ELR (cell line): ENCODE measurements at regions not wholly inside any gene's neighbourhood (a gene's known extent, or its start where the extent isn't known, plus 50 kb on each side); places are given as distances from the start of the nearest gene placed in this dataset.
"Not testable (repeated sequence)": the region's sequence is repeated elsewhere in the genome, so short reads cannot be mapped to it uniquely, and the experiment has no call there.

Experiments used
- DNase-seq: peaks from one replicate; pipeline ENCODE4 v3.0.0-alpha.2; 2015; ENCODE audit warnings: low read depth

DNA sequence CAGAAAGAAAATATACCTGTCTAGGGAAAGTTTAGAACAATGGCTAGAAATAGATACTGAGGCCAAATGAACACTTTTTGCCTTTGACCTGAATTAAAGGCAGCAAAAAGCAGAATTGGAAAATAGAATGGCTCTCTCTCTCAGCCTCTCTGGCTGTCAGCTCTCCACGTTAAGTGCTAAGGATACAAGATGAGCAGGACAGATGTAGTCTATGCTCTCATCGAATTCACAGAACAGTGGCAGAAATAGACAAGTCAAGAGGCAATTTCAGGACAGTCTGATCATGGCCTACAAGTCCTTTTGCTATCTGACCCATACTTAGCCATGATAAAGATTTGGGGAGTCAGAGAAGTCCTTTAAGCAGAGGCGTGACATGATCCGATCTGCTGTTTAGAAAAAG, 120.2 kb upstream of the CREB1 start:
- no peak for DNase-seq

- DNase-seq, result no peak
These were observed 116.9 kb upstream of the CREB1 start for GRCh38 chr2:207412787-207413310.

GRCh38 chr2:207413376-207413907, 116.3 kb upstream of the CREB1 start:
- DNase-seq, result no peak

GRCh38 chr2:207416111-207416510, 113.7 kb upstream of the CREB1 start:
- DNase-seq, result peak; percentile 15

DNA sequence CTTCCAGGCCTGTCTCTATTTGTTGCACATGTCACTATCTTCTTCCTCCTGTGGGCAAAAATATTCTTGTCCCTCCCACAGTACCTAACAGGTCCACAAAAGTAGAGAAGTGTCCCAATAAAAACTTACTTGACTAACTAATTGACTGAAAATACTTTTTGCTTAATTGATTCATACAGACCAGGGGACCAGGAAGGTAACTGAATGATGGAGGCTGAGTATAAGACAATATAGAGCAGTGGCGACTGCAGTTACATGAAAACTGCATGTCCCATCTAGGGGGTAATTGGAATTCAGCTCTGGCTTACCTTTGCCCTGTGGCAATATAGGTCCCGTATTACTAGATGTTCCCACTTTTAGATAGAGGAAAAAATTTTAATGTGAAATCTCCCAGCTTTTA, 112.9 kb upstream of the CREB1 start:
- DNase-seq, result no peak

- peak; percentile 52 for DNase-seq
These were observed 112.5 kb upstream of the CREB1 start for GRCh38 chr2:207417301-207417718.

GRCh38 chr2:207418419-207418818, 111.3 kb upstream of the CREB1 start:
- no peak for DNase-seq

- DNase-seq, result no peak
These were observed 110.4 kb upstream of the CREB1 start for GRCh38 chr2:207419331-207419730.

DNA sequence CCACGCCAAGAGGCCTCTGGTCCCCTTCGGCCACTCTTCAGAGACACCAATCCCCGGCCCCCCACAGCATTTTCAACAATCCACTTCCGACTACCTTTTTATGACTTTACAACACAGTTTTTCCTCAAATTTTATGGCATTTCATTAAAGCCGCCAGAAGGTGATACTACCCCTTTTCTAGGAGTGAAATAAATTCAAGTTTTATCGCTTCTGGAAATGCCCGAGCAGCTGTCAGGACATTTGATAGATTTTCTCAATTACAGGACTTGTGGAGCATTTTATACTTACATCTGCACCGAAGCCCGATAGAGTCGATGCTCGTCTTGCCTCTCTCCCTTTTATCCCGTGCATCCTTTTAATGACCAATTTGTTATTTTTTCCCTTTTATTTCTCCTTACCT, 108.1 kb upstream of the CREB1 start:
- DNase-seq, result no peak

GRCh38 chr2:207422380-207422779, 107.4 kb upstream of the CREB1 start:
- no peak for DNase-seq

DNA sequence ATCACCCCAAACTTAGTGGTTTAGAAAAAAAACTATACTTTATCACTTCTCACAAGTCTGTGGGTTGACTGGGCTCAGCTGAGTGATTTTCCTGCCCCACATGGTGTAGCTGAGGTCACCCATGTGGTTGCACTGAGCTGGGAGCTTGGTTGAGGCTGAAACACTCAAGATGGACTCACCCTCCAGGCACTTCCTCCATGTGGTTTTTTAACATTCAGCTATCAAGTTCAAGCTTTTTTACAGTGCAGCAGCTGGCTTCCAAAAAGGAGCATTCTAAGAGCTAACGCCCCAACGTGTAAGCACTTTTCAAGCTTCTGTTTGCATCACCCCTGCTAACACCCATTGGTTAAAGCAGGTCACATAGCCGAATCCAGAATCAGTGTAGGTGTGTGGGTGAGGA, 105.9 kb upstream of the CREB1 start:
- peak; percentile 97 for DNase-seq

- no peak for DNase-seq
These were observed 101.8 kb upstream of the CREB1 start for GRCh38 chr2:207427986-207428385.

DNA sequence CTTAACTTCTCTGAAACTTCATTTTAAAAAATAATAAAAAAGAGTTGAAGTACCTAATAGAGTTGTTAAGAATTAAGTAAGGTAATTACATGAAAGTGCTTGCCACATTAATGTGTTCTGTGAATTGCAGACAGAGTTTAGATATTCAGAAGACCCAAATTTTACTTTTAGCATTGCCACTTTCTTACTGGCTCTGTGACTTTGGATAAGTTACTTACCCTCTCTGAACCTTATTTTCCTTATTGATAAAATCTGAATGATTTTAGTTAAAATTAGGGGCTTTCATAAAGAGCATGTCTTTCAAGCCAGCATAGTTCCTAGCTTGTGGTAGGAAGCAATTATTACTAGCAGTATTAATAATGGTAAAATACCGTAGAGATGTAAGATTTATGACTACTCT, 101.2 kb upstream of the CREB1 start:
- DNase-seq, result no peak

DNA sequence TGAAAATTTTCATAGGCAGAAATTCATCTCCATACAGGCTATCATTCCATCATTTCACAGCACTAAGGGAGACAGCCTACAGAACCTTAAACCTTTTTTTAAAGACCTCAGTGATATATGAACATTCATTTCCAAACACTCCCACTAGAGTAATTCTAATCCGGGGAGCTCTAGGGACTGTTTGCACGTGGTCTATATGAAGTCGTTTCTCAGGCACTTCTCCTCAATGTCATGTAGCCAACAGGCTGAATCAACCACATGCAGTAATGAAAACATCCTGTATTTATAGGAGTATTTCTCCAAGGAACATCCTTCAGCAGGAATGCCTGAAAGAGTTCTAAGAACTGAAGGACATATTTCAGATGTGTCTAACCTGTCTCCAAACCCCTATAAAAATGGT, 97.3 kb upstream of the CREB1 start:
- peak; percentile 36 for DNase-seq

DNA sequence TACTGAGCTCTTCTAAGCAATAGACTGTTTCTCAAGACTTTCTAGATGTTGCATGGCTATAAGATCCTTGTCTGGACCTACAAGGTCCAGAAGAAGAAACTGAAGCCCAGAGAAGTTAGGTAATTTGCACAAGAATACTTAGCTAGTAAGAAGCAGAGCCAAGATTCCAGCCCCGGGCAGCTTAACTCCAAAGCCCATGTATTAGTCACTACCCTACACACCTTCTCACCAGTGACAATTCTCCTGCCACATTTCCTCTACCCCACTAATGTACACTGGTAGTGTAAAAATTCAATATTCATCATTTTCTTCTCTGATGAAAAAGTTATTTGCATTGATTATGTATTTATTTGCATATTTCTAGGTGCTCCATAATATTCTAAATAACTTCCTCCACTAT, 95.5 kb upstream of the CREB1 start:
- peak; percentile 14 for DNase-seq

GRCh38 chr2:207434899-207435465, 94.8 kb upstream of the CREB1 start:
- DNase-seq, result no peak

- DNase-seq, result no peak
These were observed 92.6 kb upstream of the CREB1 start for GRCh38 chr2:207437136-207437523.

- no peak for DNase-seq
These were observed 92.1 kb upstream of the CREB1 start for GRCh38 chr2:207437524-207438143.

- no peak for DNase-seq
These were observed 91.2 kb upstream of the CREB1 start for GRCh38 chr2:207438414-207439126.

- not testable (repeated sequence) for DNase-seq
These were observed 89.9 kb upstream of the CREB1 start for GRCh38 chr2:207439881-207440280.

DNA sequence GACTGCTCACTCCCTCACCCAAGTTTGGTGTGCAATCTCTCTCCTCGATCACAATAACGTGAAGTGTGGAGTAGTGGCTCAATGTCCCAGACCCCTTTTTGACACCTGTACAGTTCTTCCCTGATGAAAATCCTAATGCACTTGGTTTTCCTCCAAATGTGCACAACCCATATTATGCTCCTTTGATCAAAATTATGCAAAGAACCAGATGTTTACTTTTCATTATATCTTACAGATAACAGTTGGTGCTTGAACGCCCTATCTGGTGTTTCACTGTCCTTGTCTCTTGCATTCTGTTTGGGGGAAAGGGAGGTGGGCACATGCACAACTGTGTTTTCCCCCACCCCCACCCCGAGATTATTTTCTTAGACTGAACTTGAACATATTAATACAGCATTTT, 85.0 kb upstream of the CREB1 start:
- no peak for DNase-seq

DNA sequence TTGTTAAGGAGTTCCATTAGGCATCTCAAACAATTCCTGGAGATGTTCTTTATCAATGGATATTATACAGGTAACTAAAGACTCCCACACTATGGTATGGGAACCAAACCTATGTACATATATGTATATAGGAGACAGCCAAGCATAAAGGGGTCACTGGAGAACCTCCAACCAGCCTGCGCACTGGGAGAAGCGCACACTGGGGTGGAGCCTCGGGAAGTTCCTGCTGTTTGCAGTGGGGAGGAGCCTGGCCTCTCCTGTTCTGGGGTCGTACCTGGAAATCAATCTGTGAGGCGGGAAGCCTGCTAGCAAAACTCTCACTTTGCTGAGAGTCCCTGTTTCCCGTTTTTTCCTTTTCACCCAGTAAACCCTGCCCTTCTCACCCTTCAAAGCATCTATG, 83.1 kb upstream of the CREB1 start:
- DNase-seq, result no peak

DNA sequence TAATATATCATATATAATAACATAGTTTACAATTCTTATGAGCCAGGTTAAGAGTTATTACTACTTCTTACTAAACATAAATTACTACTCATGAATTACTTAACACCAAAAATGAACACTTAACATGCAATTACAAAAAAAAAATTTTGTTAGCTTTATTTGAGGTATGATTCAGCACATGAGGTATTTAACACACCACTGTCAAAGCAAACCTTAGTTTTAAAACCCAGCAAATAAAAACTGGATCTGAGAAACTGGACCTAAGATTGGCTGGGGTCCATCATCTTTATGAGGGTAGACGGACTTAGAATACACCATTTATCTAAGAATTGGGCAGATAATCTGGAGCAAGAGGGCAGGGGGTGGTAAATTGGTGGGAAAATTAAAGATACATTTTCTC, 81.8 kb upstream of the CREB1 start:
- no peak for DNase-seq
